T-helper 9 cell (primary cell): ENCODE measurements at regions not wholly inside any gene's neighbourhood (a gene's known extent, or its start where the extent isn't known, plus 50 kb on each side); places are given as distances from the start of the nearest gene placed in this dataset.
"Not testable (repeated sequence)": the region's sequence is repeated elsewhere in the genome, so short reads cannot be mapped to it uniquely, and the experiment has no call there.

Source experiments
- DNase-seq: peaks from one replicate; pipeline ENCODE4 v3.0.0-alpha.2; 2020

DNA sequence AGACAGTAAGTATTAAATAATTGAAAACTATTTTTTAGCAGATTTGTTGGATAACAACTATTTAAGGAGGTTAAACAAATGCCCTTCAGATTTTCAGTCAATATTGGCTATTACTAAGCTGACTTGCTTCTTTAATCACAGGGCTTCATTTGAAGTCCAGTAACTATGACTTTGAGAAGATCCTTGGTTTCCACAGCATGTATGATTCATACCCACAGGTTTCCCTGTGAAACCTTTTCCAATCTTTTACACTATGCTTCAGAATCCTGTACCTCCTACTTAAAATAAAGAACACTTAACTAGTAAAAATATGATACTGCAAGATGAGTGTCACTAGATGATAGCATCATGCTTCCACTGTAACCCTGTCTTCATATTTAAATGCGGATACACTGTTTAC, 211.9 kb downstream of the SPATA31A1 start:
- DNase-seq = not testable (repeated sequence)

DNA sequence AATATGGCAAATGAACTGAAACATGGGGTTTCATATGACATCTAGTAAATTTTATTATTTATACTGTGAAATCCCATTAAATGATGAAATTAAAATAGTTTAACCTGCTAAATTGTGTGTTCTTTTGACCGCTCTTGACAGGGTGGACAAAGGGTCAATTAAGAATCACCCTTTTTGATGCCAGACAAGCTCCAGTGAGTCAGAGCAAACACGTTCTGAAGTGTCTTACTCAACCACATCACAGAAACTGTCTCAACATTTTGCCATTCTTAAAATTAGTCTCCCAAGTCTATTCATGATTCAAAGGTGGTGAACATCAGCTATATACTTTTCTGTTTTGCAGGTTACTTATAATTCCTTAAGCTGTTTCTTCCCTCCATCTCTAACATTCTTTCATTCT, 213.4 kb downstream of the SPATA31A1 start:
- DNase-seq = not testable (repeated sequence)

DNA sequence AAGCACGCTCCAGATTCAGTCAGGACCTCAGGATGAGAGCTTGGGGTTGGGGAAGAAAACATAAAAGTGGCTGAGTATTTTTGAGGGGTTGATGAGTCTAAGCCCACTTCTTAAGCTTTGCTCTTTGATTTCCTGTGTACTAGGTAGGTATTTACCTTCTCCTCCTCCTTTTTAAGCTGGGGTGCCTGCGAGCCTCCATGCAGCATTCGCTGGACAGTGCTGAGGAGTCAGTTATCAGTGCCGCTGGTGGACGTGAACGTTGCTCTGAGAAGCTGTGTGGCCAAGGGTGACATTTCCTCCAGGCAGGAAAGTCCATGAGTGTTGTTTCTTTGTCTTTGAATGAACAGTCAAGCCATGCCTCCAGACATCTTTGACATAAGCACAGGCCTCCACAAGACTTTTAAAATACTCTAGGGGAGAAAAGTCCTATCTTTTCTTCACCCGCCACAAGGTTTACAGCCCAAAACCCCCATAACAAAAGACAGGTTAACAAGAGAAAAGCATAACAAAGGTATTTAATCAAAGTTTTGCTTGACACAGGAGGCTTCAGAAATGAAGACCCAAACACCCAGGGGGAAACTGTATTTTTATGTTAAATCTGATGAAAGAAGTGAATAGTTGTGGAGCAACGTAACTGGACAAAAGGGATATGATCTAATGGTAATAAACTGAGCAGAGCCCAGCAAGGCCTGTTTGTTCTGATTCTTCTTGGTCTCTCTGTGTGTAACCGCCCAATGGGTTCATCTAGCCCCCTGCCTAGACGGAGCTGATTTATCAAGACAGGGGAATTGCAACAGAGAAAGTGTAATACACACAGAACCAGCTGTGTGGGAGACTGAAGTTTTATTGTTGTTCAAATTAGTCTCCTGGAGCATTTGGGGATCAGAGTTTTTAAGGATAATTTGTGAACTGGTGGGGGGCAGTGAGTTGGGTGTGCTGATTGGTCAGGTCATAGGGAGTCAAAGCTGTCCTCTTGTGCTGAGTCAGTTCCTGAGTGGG, 217.9 kb downstream of the SPATA31A1 start:
- not testable (repeated sequence) for DNase-seq

DNA sequence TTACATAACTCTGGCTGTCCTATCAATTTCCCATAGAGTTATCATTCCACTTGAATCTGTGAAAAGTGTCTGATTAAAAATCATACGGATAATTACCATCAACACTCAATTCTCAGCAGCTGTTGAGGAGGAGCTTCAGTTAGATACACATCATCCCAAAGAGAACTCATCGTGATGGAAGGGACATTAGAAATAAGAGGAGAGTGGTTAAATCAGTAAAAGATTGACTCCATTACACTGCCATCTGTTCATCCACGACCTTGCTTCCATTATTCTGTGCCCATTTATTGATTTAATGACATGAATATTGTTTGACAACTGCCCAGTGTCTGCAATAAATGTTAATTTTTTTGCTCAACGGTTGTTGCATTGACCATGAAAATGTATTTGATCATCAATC, 223.5 kb downstream of the SPATA31A1 start:
- not testable (repeated sequence) for DNase-seq

DNA sequence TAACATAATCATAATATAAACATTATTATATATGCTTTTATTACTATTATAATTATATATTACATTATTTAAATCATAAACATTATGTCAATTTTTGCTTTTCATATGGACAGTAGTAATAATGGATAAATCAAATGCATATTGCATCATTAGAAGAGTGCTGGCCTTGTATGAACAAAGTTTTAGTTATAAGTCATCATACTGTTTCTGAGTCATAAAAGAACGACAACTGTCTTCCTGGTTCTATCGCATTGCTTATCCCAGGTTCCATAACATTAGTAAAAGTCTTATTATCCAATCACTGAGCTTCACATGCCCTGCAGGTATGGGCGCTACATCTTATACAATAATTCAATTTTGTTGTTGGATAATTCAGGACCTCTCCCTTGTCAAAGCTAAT, 225.8 kb downstream of the SPATA31A1 start:
- DNase-seq = not testable (repeated sequence)

DNA sequence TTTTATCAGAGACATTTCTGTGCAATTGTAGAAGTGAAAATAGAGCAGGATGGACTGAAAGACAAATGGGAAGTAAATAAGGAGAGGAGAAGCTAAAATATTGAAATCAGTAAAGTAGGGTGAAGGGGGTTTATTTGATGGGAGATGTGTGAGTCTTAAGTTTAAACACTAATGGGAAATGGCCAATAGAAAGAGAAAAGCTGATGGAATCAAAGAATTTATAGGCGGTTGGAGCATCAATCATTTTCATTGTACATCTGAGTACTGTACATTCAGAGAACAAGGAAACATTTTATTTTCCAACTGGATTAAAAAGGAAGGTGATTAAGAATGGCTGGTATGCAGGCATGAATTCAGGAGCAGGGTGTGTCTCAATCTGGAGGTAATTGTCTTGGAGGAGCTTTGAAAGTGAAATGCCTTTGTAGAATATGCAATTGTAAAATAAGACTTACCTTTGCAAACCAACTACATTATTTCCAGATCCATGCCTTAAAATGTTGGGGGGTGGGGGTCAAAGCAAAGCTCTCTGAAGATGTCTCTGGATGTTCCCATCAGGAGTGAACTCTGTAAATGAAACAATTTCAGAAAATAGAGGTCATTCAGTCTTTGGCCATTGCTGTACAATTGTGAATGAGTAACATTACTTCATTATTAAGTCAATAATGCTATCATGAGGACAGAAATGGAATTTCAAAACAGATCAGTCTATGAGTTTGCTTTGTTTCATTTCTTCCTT, 227.4 kb downstream of the SPATA31A1 start:
- not testable (repeated sequence) for DNase-seq

DNA sequence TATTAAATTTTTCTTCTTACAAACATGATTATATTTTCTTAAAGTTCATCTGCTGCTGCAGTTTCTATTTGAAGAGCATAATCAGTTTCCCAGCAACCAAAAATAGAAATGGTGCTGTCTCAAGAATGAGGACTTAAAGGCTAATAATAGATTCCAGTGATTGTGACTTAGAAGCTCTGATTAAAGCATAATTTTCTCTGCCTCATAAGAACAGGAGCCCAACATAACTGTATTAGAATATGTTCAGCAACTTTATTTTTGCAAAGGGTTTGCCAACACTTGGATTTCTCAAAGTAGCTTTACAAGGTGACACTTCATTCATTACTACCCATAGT, 227.9 kb downstream of the SPATA31A1 start:
- not testable (repeated sequence) for DNase-seq

DNA sequence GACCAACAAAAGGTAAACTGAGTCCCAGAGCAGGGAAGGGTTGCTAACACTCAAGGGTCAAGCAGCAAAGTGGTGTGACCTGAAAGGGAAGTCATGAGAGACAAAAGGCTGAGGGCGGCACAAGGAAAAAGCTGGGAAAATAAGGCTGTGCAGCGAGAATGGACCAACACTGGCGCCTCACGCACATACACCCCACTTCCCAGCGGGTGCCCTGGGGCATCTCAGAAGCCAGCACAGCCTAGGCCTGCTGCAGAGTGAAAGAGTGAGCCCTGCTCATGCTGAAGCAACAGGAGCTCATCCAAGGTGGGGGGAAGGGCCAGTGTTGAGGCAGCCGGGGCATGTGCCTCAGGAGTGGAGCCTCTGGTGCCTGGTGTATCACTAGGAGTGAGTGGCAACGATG, 229.8 kb downstream of the SPATA31A1 start:
- DNase-seq = not testable (repeated sequence)

DNA sequence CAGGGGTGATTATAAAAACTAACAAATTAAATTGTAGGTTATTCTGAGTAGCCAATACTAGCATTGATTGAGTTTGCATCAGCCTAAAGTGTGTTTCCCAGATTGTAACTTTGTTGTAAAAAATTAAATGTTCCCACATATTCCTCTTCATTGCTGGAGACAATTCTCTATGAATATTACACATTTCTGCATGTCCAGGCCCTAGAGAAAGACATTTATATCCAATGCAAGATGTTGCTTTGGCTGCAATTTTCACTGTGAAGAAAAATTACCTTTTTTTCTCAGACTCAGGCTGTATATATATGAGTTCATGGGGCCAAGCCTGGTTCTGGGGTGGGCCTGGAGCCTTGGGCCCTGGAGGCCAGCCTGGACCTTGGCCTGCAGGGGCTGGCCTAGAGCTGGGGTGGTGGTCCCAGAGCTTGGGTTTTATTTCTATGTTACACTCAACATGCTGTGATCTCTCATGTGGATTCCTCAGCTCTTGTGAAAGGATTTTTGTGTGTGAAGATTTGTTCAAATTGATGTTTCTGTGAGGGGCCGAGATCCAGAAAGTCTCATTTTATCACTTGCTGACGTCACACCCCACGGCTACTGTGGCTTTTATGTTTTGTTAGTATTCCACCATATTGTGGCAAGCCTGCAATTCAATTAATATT, 232.5 kb downstream of the SPATA31A1 start:
- DNase-seq = no peak

DNA sequence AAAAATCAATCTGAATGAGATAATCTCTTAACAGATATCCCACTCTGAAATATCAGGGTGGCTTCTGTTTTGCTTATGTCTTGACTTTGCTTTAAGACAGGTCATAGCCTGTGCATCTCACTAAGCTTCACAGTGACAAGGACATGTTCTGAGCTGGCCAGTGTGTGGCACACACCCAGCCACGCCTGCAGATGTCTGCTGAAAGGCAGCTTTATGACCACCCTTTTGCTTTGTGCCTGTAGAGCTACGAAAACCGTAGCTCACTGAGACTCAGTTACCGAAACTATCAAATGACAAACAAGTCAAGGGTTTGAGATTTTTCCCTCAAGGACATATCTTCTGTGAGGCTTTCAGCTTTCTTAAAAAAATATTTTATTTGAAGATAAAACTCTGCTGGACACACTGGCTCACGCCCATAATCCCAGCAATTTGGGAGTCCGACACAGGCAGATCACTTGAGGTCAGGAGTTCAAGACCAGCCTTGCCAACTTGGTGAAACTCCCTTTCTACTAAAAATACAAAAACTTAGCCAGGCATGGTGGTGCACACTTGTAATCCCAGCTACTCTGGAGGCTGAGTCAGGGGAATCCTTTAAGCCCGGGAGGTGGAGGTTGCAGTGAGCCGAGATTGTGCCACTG, 233.2 kb downstream of the SPATA31A1 start:
- no peak for DNase-seq

DNA sequence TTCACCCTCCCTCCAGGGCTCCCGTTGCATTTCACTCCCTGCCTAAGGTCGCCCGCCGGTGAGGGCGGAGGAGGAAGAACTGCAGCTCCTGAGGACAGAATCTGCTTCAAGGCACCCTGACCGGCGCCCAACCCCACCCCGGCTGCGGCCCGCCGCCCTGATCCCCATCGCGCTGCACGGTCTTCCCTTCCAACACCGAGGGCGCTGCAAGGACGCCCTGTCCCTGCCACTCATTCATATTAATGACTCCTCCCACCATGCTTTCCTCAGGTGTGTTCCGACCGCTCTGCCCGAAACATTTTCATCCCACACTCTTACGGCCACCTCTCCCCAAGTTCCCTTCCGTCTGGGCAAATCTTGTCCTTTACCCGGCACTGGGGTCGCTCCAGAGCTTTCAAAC, 248.6 kb downstream of the SPATA31A1 start:
- DNase-seq = not testable (repeated sequence)

DNA sequence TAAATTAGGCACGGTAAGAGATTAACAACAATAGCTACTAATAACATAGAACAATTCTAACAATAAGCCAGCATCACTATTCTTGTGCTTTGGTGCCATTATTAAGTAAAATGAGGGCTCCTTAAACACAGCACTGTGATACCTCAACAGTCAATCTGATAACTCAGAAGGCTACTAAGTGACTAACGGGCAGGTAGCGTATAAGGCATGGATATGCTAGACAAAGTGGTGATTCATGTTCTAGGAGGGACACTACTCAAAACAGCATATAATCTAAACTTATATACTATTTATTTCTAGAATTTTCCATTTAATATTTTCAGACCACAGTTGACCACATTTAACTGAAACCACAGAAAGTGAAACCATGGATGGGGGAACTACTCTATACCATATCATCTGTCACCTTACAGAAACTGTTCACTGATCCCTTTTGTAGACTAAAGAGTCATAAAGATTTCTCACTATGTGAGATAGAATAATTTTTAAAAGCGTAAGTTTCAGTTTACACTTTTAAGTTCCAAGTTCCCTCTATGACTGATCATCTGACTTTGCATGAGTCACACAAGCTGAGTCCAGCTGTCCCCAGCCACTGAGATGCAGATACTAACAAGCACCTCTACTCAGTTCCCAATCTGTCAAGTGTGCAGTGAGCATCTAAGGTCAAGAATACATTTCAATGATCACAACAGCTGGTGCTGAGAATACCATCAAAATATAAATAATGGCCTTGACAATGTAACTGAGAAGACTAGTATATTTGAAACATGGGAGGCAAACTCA, 256.2 kb downstream of the SPATA31A1 start:
- DNase-seq = not testable (repeated sequence)

DNA sequence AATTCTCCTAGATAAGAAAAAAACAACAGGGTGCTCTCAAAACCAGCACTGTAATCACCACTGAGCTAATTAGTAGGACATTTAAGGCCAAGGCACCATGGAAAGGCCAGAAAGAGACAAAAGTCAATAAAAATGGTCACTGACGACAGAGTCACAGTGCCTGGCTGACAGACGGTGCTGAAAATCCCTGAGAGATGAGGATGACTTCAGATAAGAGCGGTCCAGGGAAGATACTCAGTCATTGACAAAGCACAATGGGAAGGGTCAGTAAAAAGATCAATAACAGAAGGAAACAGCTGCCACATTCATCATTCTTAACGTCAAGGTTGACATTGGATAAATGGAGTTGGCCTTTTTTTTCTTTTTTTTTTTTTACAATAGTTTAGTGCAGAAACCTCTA, 261.0 kb downstream of the SPATA31A1 start:
- DNase-seq = not testable (repeated sequence)

DNA sequence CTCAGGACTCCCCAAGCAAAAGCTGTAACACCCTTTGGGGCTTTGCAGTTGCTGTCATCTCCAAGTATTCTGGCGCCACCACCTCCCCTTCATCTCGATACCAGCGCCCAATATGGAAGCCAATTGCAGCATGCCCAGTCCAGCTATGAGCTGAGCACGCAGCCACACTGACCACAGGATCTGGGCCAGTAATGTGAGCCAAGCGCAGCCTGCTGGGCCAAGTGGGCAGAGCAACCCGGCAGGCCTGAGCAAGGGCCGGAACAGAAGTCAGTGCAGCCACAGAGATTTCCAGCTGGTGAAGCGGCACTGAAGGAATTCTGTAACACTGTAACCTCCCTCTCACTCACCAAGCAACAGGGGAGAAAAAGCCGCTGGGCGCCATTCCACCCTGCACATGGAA, 268.6 kb downstream of the SPATA31A1 start:
- not testable (repeated sequence) for DNase-seq

DNA sequence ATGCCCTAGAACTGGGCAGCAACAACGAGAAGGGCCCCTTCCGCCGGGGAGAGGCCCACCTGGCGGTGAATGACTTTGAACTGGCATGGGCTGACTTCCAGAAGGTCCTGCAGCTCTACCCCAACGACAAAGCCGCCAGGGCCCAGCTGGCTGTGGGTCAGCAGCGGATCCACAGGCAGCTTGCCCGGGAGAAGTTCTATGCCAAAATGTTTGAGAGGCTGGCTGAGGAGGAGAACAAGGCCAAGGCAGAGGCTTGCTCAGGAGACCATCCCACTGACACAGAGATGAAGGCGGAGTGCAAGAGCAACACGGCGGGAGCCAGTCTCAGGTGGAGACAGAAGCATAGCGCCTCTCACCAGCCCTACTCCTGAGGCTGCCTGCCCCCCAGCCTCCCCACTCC, 276.6 kb downstream of the SPATA31A1 start:
- DNase-seq = not testable (repeated sequence)

DNA sequence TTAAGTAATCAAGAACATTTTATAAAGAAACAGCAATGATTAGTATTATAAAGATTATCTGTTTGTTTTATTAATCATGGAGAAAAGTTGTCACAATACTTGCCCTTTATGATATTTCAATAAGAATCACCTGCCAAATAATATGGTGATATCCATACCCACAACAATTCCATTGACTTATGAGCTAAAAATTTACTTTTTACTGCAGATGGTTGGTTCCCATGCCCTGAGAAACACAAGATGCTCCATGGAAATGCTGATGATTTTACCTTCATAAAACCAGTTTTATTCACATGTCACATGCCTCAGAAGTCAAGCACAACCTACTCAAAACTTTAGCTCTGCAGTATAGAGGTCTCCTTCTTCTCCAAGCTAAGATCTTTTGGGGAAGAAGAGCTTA, 293.6 kb downstream of the SPATA31A1 start:
- DNase-seq = not testable (repeated sequence)

DNA sequence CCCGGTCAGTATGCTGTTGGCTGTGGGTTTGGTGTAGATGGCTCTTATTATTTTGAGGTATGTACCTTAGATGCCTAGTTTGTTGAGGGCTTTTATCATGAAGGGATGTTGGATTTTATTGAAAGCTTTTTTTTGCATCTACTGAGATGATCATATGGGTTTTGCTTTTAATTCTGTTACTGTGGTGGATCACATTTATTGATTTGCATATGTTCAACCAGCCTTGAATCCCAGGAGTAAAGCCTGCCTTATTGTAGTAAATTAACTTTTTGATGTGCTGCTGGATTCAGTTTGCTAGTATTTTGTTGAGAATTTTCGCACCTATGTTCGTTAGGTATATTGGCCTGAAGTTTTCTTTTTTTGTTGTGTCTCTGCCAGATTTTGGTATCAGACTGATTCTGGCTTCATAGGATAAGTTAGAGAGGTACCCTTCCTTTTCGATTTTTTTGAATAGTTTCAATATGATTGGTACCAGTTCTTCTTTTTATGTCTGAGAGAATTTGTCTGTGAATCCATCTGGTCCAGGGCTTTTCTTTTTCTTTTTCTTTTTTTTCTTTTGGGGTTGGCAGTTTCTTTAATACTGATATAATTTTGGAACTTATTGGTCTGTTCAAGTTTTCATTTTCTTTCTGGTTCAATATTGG, 301.6 kb downstream of the SPATA31A1 start:
- not testable (repeated sequence) for DNase-seq

DNA sequence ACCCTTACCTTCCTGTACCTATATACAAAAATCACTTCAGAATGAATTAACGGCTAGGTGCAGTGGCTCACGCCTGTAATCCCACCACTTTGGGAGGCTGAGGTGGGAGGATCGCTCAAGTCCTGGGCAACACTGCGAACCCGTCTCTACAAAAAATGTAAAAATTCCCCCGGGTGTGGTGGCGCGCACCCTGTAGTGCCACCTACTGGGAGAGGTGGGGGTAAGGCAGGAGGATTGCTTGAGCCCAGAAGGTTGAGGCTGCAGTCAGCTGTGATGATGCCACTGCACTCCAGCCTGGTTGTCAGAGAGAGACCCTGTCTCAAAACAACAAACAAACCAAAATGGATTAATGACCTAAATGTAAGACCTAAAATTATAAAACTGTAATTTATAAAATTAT, 307.6 kb downstream of the SPATA31A1 start:
- not testable (repeated sequence) for DNase-seq

DNA sequence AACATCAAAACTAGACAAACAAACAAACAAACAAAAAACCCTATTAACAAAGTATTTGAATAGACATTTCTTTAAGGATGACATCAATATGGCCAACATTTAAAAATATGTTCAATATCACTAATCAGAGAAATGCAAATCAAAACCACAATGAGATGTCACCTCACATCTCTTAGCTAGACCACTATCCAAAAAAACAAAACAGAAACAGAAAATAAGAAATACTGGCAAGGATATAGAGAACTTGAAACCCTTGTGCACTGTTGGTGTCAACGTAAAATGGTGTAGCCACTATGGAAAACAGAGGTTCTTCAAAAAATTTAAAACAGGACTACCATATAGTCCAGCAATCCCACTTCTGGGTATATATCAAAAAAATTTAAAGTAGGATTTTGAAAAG, 308.2 kb downstream of the SPATA31A1 start:
- not testable (repeated sequence) for DNase-seq

DNA sequence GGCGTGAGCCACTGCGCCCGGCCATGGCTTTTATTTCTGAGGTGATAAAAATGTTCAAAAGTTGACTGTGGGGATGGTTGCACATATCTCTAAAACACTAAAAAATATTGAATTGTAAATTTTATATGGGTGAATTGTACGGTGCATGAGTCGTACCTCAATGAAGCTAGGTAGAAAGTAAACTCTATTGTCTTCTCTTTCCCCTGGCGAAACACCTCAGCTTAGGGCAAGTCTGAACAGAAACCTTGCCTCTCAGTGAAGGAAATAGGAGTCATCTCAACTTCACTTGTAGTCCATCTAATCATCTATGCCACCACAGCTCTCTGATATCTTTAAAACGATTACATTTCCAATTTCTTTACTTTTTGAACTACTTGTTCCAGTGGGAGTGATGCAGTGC, 309.6 kb downstream of the SPATA31A1 start:
- DNase-seq = not testable (repeated sequence)
